G401 (cell line): ENCODE measurements at regions not wholly inside any gene's neighbourhood (a gene's known extent, or its start where the extent isn't known, plus 50 kb on each side); places are given as distances from the start of the nearest gene placed in this dataset.

ENCODE experiments used
- DNase-seq: peaks from one replicate; pipeline ENCODE4 v3.0.0-alpha.2; 2015; ENCODE audit warnings: low spot score
- in situ Hi-C: cut with HindIII; loops from 2 replicates; pipeline ENCODE4 v1.10.0; 2016; ENCODE audit warnings: low sequenced_read_pairs, mixed read lengths

- in situ Hi-C loops, result no loop called here
- DNase-seq, result no peak
Observed at GRCh38 chr1:208928349-208929010, 655.0 kb upstream of the CAMK1G start.

- in situ Hi-C loops, result no loop called here
- no peak for DNase-seq
Observed at GRCh38 chr1:208929575-208929974, 653.9 kb upstream of the CAMK1G start.

GRCh38 chr1:208931936-208932335 is 651.6 kb upstream of the CAMK1G start:
- in situ Hi-C loops, result no loop called here
- no peak for DNase-seq

DNA sequence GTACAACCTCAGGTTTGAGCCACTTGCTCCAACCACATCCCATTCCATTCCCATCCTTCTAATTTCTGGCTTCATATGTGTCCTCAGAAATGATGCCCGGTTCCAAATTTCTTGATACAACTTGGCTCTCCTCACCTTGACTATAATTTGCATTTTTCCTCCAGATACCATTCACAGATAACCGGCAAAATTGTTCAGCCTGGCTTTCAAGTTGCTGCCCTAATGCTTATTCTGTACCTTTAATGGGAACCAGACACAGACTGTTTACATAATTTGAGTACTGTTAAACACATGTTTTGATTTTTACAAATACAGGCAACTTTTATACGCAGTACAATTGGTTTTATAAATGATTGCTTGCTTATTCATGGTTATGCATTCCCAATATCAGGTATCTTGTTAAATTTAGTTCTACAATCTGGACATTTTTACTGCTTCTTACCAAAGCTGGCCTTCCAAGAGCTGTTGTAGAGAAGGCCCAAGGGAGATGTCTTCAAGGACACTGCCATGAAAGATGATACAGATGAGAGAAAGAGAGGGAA is 649.5 kb upstream of the CAMK1G start:
- in situ Hi-C loops, result no loop called here
- no peak for DNase-seq

GRCh38 chr1:208934933-208935332 is 648.6 kb upstream of the CAMK1G start:
- in situ Hi-C loops, result no loop called here
- DNase-seq, result no peak

GRCh38 chr1:208935517-208936187 is 647.9 kb upstream of the CAMK1G start:
- DNase-seq, result no peak
- in situ Hi-C loops, result no loop called here

- DNase-seq, result no peak
- in situ Hi-C loops, result no loop called here
Observed at GRCh38 chr1:208939537-208940085, 643.9 kb upstream of the CAMK1G start.

DNA sequence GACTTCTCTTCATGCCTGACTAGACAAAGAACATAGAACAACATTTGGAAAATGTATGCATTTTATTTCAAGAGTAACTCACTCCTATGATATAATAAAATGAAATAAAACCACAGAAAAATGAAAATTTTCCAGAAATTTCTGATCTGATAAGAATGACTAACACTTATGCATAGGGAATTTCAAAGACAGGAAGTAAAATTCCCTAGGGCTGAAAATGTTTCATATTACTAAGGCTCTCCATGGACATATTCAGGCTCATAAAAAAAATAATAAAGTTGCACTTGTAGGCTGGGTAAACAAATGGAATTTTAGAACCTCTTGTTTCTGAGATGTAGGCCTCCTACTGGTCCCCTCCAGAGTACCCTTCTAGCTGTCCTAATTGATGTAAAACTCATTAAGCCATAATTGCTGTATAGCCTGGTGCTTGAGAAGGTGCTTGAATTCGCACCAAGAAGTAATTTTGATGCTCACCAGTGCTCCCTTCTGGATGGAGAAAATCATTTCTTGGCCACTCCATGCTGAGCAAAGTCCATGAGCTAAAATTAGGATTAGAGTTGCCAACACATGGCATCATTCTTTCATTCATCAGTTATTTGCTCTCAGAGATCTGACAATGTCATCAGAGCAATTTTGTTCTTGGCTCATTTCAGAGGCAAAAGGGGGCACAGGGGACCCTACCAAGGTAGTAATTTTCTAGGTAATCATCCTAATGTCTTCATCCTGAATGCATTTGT is 641.0 kb upstream of the CAMK1G start:
- no peak for DNase-seq
- in situ Hi-C loops, result no loop called here

GRCh38 chr1:208943291-208943690 is 640.2 kb upstream of the CAMK1G start:
- in situ Hi-C loops, result no loop called here
- DNase-seq, result no peak

- in situ Hi-C loops, result no loop called here
- DNase-seq, result no peak
Observed at GRCh38 chr1:208944981-208945451, 638.5 kb upstream of the CAMK1G start.

- in situ Hi-C loops, result no loop called here
- no peak for DNase-seq
Observed at GRCh38 chr1:208950206-208950605, 633.3 kb upstream of the CAMK1G start.

- DNase-seq, result no peak
- in situ Hi-C loops, result no loop called here
Observed at GRCh38 chr1:208951026-208951525, 632.4 kb upstream of the CAMK1G start.

DNA sequence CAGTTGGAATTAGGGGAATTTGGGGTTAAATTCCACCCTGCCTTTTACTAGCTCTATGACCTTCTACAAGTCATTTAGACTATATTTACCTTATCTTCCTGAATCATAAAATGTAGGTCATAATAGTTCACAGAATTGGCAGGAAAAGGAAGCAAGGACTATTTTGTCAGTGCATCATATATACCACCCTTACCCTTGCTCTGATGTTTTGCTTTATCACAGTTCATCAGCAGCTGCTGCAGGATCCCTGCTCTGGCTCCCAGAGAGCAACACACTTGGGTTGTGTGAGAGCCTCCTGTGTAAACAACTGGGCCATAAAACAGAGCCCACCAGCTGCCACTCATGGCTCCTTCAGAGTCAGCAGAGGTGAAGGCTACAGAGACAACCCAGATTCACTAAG is 631.6 kb upstream of the CAMK1G start:
- in situ Hi-C loops, result no loop called here

DNA sequence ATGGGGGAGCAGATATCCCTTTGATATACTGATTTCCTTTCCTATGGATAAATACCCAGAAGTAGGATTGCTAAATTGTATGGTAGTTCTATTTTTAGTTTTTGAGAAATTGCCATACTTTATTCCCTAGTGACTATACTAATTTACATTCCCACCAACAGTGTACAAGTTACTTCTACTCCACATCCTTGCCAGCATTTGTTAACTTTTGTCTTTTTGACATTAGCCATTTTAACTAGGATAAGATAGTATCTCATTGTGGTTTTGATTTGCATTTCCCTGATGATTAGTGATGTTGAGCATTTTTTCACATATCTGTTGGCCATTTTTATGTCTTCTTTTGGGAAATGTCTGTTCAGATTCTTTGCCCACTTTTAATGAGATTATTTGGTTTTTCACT is 620.6 kb upstream of the CAMK1G start:
- DNase-seq, result no peak
- in situ Hi-C loops, result no loop called here

More for the DNA sequence above, 631.6 kb upstream of the CAMK1G start:
- no peak for DNase-seq

DNA sequence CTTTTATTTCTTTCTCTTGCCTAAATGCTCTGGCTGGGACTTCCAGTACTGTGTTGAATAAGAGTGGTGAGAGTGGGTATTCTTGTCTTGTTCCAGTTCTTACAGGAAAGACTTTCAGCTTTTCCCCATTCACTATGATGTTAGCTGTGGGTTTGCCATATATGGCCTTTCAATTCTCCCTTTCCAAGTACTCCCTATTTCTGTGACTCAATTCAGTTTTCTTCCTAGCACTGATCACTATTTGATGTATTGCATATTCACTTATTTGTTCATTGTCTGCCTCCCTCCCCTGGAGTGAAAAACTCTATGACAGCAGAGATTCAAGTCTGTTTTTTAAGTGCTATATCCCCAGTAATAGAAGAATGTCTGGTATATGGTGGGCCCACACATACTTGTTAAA is 618.2 kb upstream of the CAMK1G start:
- DNase-seq, result no peak
- in situ Hi-C loops, result no loop called here

- in situ Hi-C loops, result no loop called here
- no peak for DNase-seq
Observed at GRCh38 chr1:208967334-208967733, 616.2 kb upstream of the CAMK1G start.

DNA sequence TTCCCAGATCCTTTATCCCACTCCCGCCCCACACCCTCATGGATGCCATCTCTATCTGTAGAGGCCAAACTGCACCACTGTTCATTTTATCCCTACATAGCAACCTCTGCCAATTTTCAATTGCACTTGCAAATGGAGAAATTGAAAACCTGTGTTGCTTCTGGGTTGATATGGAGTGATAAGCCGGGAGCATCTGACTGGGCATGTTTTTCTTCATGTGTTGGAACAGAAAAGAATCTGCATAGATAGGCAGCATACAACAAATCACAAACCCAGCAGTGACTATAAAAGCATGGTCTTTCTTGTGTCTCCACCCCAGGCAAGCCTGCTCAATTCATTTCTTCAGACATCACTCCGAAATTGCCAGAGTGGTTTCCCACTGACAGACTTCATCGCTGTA is 608.8 kb upstream of the CAMK1G start:
- DNase-seq, result no peak
- in situ Hi-C loops, result no loop called here

DNA sequence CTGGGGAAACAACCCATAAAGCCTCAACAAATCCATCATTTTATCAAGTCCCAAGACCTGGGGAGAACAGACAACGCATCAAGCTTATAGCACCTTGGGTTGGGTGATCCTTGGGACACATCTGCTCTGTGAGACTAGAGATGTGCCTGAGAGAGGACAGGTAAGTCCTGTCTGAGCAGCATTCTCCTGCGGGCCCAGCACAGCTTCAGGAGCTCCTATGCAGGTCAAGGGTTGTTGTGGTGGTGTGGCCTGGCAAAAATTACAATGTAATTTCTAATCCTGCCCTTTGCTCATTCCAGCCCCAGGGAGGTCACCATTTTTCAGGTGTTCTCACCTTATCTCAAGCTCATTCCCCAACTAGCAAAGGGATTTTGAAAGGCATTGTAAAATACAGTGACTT is 608.1 kb upstream of the CAMK1G start:
- DNase-seq, result no peak
- in situ Hi-C loops, result no loop called here

DNA sequence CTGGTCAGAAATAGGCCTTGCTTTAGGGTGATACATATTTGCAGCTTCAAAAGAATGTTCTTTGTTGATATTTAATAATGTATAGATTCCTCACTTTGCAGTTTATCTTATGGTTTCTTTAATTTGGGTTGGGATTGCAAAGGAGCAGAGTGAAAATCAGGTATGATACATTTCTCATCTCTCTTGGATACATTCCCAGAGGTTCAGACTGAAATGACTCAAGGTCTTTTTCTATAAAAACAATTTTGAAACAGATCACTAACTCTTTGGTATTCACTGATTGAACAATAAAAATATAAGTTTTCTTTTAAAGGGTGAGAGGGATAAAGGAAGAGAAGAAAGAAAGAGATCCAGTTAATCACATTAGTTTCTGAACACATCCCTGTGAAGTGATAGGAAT is 606.5 kb upstream of the CAMK1G start:
- in situ Hi-C loops, result no loop called here
- no peak for DNase-seq
